ENCODE measurements at regions not wholly inside any gene's neighbourhood (a gene's known extent, or its start where the extent isn't known, plus 50 kb on each side); places are given as distances from the start of the nearest gene placed in this dataset.

- TF ChIP-seq CTCF (IDR thresholded peaks at IDR 0.05) (no peak), POLR2A (IDR thresholded peaks at IDR 0.05) (no peak)
Observed at GRCh38 chr1:173107696-173108095, 57.0 kb upstream of the TNFSF18 start.
